NB4 (cell line): ENCODE measurements at regions not wholly inside any gene's neighbourhood (a gene's known extent, or its start where the extent isn't known, plus 50 kb on each side); places are given as distances from the start of the nearest gene placed in this dataset.

Source experiments
- DNase-seq: peaks from one replicate; pipeline ENCODE4 v3.0.0; 2010; ENCODE audit warnings: low read depth
- H3K4me3 ChIP-seq: one replicate; pipeline ENCODE4 v1.5.1; 2011; ENCODE audit warnings: mild to moderate bottlenecking, low read depth, low read length, moderate library complexity
- MYC ChIP-seq: IDR thresholded peaks from 2 replicates; pipeline ENCODE4 v1.6.1; 2011; ENCODE audit warnings: low read depth, low read length
- POLR2A ChIP-seq: IDR thresholded peaks from 2 replicates; pipeline ENCODE4 v1.6.1; 2011; ENCODE audit warnings: mild to moderate bottlenecking; ENCODE audit not compliant: insufficient read length; ENCODE audit errors: extremely low read depth
- TF ChIP-seq, protein P1 (sequence below): IDR thresholded peaks from one replicate; pipeline ENCODE4 v1.5.1; 2012; ENCODE audit warnings: low read depth, low read length
- TF ChIP-seq, protein P2 (sequence below): IDR thresholded peaks from 2 replicates; pipeline ENCODE4 v1.6.1; 2011; ENCODE audit warnings: low read depth, low read length

DNA sequence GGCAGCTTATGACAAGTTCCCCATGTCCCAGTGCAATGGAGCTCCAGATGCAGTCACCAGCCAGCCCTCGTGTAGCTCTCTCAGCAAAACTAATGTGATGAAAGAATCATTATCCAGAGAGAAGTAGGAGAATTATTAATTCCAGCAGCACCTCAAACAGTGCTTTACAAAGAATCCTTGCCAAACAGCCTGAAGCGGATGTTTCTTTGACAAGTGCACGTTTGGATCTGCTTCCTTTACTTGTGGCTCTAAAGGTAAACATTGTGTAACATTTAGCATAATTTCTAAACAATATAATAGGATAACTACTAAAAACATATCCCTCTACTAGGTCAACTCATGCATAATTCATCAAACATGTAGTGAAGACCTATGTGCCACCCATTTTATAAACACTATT, 197.0 kb downstream of the FAM181B start:
- no peak for DNase-seq
- TF ChIP-seq POLR2A, result no peak
- TF ChIP-seq, protein P1, sequence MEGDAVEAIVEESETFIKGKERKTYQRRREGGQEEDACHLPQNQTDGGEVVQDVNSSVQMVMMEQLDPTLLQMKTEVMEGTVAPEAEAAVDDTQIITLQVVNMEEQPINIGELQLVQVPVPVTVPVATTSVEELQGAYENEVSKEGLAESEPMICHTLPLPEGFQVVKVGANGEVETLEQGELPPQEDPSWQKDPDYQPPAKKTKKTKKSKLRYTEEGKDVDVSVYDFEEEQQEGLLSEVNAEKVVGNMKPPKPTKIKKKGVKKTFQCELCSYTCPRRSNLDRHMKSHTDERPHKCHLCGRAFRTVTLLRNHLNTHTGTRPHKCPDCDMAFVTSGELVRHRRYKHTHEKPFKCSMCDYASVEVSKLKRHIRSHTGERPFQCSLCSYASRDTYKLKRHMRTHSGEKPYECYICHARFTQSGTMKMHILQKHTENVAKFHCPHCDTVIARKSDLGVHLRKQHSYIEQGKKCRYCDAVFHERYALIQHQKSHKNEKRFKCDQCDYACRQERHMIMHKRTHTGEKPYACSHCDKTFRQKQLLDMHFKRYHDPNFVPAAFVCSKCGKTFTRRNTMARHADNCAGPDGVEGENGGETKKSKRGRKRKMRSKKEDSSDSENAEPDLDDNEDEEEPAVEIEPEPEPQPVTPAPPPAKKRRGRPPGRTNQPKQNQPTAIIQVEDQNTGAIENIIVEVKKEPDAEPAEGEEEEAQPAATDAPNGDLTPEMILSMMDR, result no peak
- TF ChIP-seq, protein P2, sequence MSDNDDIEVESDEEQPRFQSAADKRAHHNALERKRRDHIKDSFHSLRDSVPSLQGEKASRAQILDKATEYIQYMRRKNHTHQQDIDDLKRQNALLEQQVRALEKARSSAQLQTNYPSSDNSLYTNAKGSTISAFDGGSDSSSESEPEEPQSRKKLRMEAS, result no peak
- no peak for TF ChIP-seq MYC
- H3K4me3 ChIP-seq, result no peak overlapping the region

DNA sequence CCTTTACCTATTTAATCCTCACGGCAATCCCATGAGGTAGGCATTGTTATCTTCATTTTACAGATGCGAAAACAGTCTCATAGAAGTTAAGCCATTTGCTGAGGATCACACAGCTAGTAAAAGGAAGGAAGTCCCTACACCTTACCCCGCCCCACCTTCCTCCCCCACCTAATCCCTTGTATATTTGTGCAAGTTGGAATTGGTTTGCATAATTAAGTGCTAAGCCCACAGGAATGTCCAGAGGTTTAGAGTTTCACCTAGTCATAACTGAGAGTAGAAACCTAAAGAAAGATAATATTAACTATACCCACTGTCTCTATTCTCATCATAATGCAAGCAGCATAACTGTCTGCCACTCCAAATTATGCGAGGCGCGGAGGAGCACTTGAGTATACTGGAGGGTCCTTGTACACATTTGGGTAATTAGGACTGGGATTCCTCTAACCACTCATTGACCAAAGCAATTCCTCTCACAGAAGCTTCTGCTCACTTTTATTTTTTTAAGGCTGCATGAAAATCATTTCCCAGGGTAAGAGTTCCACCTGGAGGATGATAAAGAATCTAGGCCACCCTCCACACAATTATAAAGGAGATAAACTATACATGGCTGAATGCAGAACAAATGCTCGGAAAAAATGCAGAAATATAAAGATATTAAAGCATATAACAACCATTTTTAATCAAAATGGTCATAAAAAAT, 199.9 kb downstream of the FAM181B start:
- TF ChIP-seq, protein P1, result no peak
- TF ChIP-seq MYC (no peak), POLR2A (no peak)
- H3K4me3 ChIP-seq, result no peak overlapping the region
- DNase-seq, result no peak

DNA sequence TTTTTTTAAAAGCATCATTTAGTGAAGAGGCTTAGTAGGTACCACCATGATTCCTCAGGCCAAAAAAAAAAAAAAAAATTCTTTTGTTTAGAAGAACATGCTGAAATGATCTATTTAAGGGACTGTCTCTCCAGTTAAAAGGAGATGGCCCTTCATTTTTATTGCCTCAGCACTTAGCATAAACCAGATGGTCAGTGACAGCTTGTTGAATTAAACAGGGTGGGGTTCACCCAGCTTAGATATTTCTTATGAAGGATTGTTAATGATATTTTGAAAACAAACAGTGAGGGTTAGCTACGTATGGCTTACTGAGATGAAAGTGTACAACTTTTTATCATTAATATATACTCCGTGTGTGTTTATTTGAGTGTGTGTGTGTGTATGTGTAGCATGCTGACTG, 203.7 kb downstream of the FAM181B start:
- TF ChIP-seq, protein P2, result no peak
- TF ChIP-seq POLR2A, result no peak
- no peak for TF ChIP-seq MYC
- TF ChIP-seq, protein P1, result no peak
- DNase-seq, result no peak
- no peak overlapping the region for H3K4me3 ChIP-seq

DNA sequence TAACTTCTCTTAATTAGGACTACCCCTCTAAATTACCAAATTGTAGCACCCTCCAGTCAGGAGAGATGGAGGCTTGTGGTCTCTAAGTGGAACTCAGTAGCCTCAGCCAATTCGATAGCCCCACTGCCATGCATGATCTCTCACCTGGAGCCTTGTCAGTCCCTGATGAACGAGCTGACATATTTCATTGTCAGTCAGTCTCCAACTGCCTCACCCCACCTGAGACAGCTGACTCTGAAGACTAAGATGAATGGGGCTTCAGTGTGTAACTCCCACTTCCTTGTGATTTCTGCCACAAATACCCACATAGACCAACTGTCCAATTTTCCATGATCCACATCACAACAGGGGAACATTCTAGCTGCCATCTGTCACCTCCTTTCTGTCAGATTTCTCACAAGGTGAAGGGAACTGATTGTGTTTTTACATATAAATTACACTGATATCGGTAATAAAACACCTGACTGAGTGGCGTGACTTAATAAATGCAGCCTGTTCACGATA, 206.5 kb downstream of the FAM181B start:
- H3K4me3 ChIP-seq, result no peak overlapping the region
- DNase-seq, result no peak
- TF ChIP-seq, protein P2, result no peak
- TF ChIP-seq, protein P1, result no peak
- TF ChIP-seq MYC (no peak), POLR2A (no peak)

DNA sequence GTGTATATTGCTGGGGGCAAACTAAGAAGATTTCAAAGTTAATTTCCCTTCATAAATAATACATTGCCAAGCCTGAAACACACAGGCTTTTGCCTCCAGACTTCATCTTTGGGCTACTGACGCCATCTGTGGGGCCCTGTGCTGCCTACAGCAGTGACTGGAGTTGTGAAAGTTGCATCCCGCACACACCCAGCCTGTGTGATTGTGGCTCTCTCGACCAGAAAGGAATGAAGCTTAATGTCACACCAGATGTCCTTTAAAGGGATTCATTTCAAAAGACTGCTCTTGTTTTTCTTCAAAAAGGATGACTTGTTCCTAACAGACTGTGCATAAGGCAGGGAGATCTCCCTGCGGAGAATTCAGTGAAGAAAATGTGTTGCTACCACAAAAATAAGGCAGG, 210.5 kb downstream of the FAM181B start:
- TF ChIP-seq POLR2A (no peak), MYC (no peak)
- TF ChIP-seq, protein P1, result no peak
- TF ChIP-seq, protein P2, result no peak
- H3K4me3 ChIP-seq, result no peak overlapping the region
- no peak for DNase-seq
